PC-3 (cell line): ENCODE measurements at regions not wholly inside any gene's neighbourhood (a gene's known extent, or its start where the extent isn't known, plus 50 kb on each side); places are given as distances from the start of the nearest gene placed in this dataset.

ENCODE experiments used
- ATAC-seq: fragments of 200-7000 bp; cut with Tn5 transposase; 2 replicates; pipeline ENCODE4 v1.9.1; 2020; ENCODE audit warnings: mild to moderate bottlenecking, moderate library complexity
- BruUV-seq: library from RNA; stranded (reverse); fragments of 400-500 nt; replicated peaks from 2 replicates; lab custom pipeline; 2021; lab: Mats Ljungman, UMichigan
- CTCF ChIA-PET: fragments of 300-600 bp; sonication (Branson Sonifier 250); formaldehyde crosslinking; loops from one replicate; lab custom pipeline; 2022; ENCODE audit warnings: antibody characterized with exemption; lab: Charles Lee
- POLR2A ChIA-PET: fragments of 300-600 bp; sonication (Branson Sonifier 250); formaldehyde crosslinking; loops from one replicate; lab custom pipeline; 2022; ENCODE audit warnings: antibody characterized with exemption; ENCODE audit not compliant: unreplicated experiment; lab: Charles Lee
- DNase-seq: peaks from one replicate; pipeline ENCODE4 v3.0.0-alpha.2; 2015
- H2AFZ ChIP-seq: fragments of 300-600 bp; sonication (generic); 2 replicates; pipeline ENCODE4 v1.6.0; 2016; ENCODE audit warnings: antibody characterized with exemption, low read length
- H3F3A ChIP-seq: fragments of 300-600 bp; sonication (generic); one replicate; pipeline ENCODE4 v1.6.0; 2017; ENCODE audit warnings: antibody characterized with exemption, low read length, control low read depth, mild to moderate bottlenecking; ENCODE audit not compliant: unreplicated experiment
- H3K27ac ChIP-seq: fragments of 300-600 bp; sonication (generic); 2 replicates; pipeline ENCODE4 v1.5.1; 2016; ENCODE audit warnings: mild to moderate bottlenecking, low read length
- H3K27me3 ChIP-seq: fragments of 300-600 bp; sonication (generic); 2 replicates; pipeline ENCODE4 v1.6.1; 2016; ENCODE audit warnings: low read length, mixed read lengths
- H3K36me3 ChIP-seq: fragments of 300-600 bp; sonication (generic); 2 replicates; pipeline ENCODE4 v1.6.1; 2016; ENCODE audit warnings: low read depth, mixed run types, low read length, mixed read lengths
- H3K4me1 ChIP-seq: fragments of 300-600 bp; sonication (generic); 2 replicates; pipeline ENCODE4 v1.5.1; 2016; ENCODE audit warnings: low read length; ENCODE audit not compliant: insufficient read depth
- H3K4me2 ChIP-seq: fragments of 300-600 bp; sonication (generic); 2 replicates; pipeline ENCODE4 v1.6.0; 2016; ENCODE audit warnings: low read length
- H3K4me3 ChIP-seq: fragments of 300-600 bp; sonication (generic); 2 replicates; pipeline ENCODE4 v1.5.1; 2016; ENCODE audit warnings: mild to moderate bottlenecking, low read length, mixed read lengths
- H3K79me2 ChIP-seq: fragments of 300-600 bp; sonication (generic); 2 replicates; pipeline ENCODE4 v1.6.1; 2017; ENCODE audit warnings: low read length, mixed read lengths
- H3K9ac ChIP-seq: fragments of 300-600 bp; sonication (generic); 2 replicates; pipeline ENCODE4 v1.6.0; 2016; ENCODE audit warnings: mild to moderate bottlenecking, low read length
- H3K9me2 ChIP-seq: fragments of 300-600 bp; sonication (generic); replicated peaks from 2 replicates; pipeline ENCODE4 v1.6.1; 2016; ENCODE audit warnings: mixed run types, low read length, mixed read lengths
- H3K9me3 ChIP-seq: fragments of 300-600 bp; sonication (generic); 2 replicates; pipeline ENCODE4 v1.6.1; 2016; ENCODE audit warnings: low read length, mixed read lengths
- H4K20me1 ChIP-seq: fragments of 300-600 bp; sonication (generic); 2 replicates; pipeline ENCODE4 v1.6.1; 2016; ENCODE audit warnings: low read length, mixed read lengths
- CTCF ChIP-seq: fragments of 300-600 bp; sonication (generic); conservative IDR thresholded peaks from 2 replicates; pipeline ENCODE4 v1.5.1; 2017; ENCODE audit warnings: antibody characterized with exemption, low read depth, mild to moderate bottlenecking, low read length
- EZH2 ChIP-seq: fragments of 300-600 bp; sonication (generic); IDR thresholded peaks from one replicate; pipeline ENCODE4 v1.6.1; 2017; ENCODE audit warnings: antibody characterized with exemption, mild to moderate bottlenecking, low read length; ENCODE audit not compliant: unreplicated experiment
- EZH2phosphoT487 ChIP-seq: fragments of 300-600 bp; sonication (generic); IDR thresholded peaks from 2 replicates; pipeline ENCODE4 v1.6.1; 2018; ENCODE audit warnings: mild to moderate bottlenecking, antibody characterized with exemption, low read length, borderline replicate concordance
- intact Hi-C: fragments of 100-400 bp; cut with micrococcal nuclease; formaldehyde crosslinking; loops from 2 replicates; pipeline ENCODE4 v1.9.0; 2023

GRCh38 chr5:167332309-167332708 lies 959.1 kb upstream of the WWC1 start:
- Histone ChIP-seq H3K79me2 (no peaks in the 10 kb centered on the region), H3K4me1 (no peaks in the 10 kb centered on the region), H3F3A (no peaks in the 10 kb centered on the region), H3K36me3 (no peaks in the 10 kb centered on the region), H3K9ac (no peak overlapping the region), H4K20me1 (no peaks in the 10 kb centered on the region), H3K27ac (no peak overlapping the region), H3K27me3 (no peaks in the 10 kb centered on the region), H3K4me3 (no peak overlapping the region), H3K9me3 (no peaks in the 10 kb centered on the region), H3K4me2 (no peak overlapping the region), H3K9me2 (no peaks in the 10 kb centered on the region), H2AFZ (no peak overlapping the region)
- CTCF ChIA-PET: no interaction called here
- ATAC-seq (no peak), DNase-seq (no peak)
- intact Hi-C loops: no loop called here
- BruUV-seq: no TSS peak
- no peak for TF ChIP-seq EZH2phosphoT487
- TF ChIP-seq EZH2: no peak
- TF ChIP-seq CTCF: no peak
- POLR2A ChIA-PET: no interaction called here

GRCh38 chr5:167336161-167336560 lies 955.3 kb upstream of the WWC1 start:
- Histone ChIP-seq H4K20me1 (no peaks in the 10 kb centered on the region), H3K4me1 (no peaks in the 10 kb centered on the region), H3K36me3 (no peaks in the 10 kb centered on the region), H3K79me2 (no peaks in the 10 kb centered on the region), H3F3A (no peaks in the 10 kb centered on the region), H3K9ac (no peak overlapping the region), H3K4me3 (no peak overlapping the region), H3K9me2 (no peaks in the 10 kb centered on the region), H3K27ac (no peak overlapping the region), H2AFZ (no peak overlapping the region), H3K9me3 (no peaks in the 10 kb centered on the region), H3K4me2 (no peak overlapping the region), H3K27me3 (no peaks in the 10 kb centered on the region)
- intact Hi-C loops: no loop called here
- no peak for TF ChIP-seq CTCF
- no peak for TF ChIP-seq EZH2
- TF ChIP-seq EZH2phosphoT487: no peak
- DNase-seq: no peak
- CTCF ChIA-PET: no interaction called here
- ATAC-seq: no peak
- BruUV-seq: no TSS peak
- POLR2A ChIA-PET: no interaction called here

GRCh38 chr5:167339205-167339604 lies 952.2 kb upstream of the WWC1 start:
- H3K9ac ChIP-seq: no peak overlapping the region
- H2AFZ ChIP-seq: no peak overlapping the region
- POLR2A ChIA-PET: no interaction called here
- H3K4me2 ChIP-seq: no peak overlapping the region
- no peaks in the 10 kb centered on the region for H3K4me1 ChIP-seq
- H3F3A ChIP-seq: no peaks in the 10 kb centered on the region
- no peaks in the 10 kb centered on the region for H3K9me2 ChIP-seq
- CTCF ChIA-PET: no interaction called here
- no peak overlapping the region for H3K4me3 ChIP-seq
- DNase-seq (no peak), ATAC-seq (no peak)
- no peaks in the 10 kb centered on the region for H3K79me2 ChIP-seq
- no peak overlapping the region for H3K27ac ChIP-seq
- BruUV-seq: no TSS peak
- no peaks in the 10 kb centered on the region for H3K27me3 ChIP-seq
- H3K9me3 ChIP-seq: no peaks in the 10 kb centered on the region
- H4K20me1 ChIP-seq: no peaks in the 10 kb centered on the region
- no peaks in the 10 kb centered on the region for H3K36me3 ChIP-seq
- intact Hi-C loops: no loop called here
- TF ChIP-seq EZH2 (no peak), CTCF (no peak)
